ENCODE measurements at regions not wholly inside any gene's neighbourhood (a gene's known extent, or its start where the extent isn't known, plus 50 kb on each side); places are given as distances from the start of the nearest gene placed in this dataset.

DNA sequence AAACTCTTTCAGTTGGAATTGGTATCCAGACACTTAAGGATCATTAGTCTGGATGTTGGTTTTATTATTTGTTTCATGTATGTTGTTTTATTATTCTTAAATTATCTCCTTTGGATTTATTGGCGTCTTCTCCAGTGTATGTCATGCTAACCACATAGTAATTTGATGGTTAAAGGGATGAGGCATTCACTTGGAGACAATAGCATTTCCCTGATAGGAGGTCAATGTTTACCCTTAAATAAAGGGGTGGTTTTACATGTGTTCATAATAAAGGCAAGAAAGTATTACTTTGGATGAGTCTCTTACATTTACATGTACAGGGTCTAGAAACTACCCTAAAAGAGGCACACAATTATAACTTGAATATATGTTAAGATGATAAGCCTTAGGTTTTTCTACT, 51.2 kb upstream of the RNF144B start:
- ChIA-PET POLR2A (no interaction called here), CTCF (no interaction called here)
- no peak for TF ChIP-seq CTCF (IDR thresholded peaks at IDR 0.05; ENCODE audit: insufficient read depth, low read length, missing control alignments)
- DNase-seq (ENCODE audit: low read depth, low spot score) = no peak
- H3K4me3 ChIP-seq (ENCODE audit: low read depth, low read length) = no peak overlapping the region

- POLR2A ChIA-PET = no interaction called here
- no peak for TF ChIP-seq CTCF (IDR thresholded peaks at IDR 0.05; ENCODE audit: insufficient read depth, low read length, missing control alignments)
- H3K4me3 ChIP-seq (ENCODE audit: low read depth, low read length) = no peak overlapping the region
- CTCF ChIA-PET = interaction anchor here (1.9 to 3.7 kb wide), 3 partner anchors 8 to 170 kb away, joined by 11 to 30 read pairs (median 19); no protein-coding TSS in a partner anchor
- no peak for DNase-seq (ENCODE audit: low read depth, low spot score)
These were observed 52.9 kb upstream of the RNF144B start for GRCh38 chr6:18334251-18334650.

DNA sequence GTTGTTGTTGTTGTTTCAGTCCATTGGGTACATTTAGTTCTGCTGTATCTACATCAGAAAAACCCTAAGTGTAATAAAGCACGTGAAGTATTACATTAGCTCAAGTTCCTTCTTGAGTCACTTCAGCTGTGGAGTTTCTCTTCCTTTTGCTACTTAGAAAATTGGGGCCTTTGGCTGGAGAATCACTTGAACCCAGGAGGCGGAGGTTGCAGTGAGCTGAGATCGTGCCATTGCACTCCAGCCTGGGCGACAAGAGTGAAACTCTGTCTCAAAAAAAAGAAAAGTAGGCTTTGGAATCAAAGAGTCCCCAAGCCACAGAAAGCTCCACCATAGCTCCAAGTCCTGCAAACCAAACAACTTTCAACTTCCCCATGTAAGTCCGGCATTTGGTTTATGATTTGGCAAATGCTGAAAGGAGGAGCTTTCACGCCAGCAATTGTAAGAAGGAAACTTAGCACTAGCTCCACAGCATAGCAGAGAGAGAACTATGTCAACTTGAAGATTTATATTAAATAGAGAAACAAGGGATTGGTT, 56.5 kb upstream of the RNF144B start:
- no peak overlapping the region for H3K4me3 ChIP-seq (ENCODE audit: low read depth, low read length)
- no peak for TF ChIP-seq CTCF (IDR thresholded peaks at IDR 0.05; ENCODE audit: insufficient read depth, low read length, missing control alignments)
- ChIA-PET POLR2A (no interaction called here), CTCF (interaction anchor here (0.9 to 17.2 kb wide), 2 partner anchors 13 to 175 kb away, joined by 4 to 490 read pairs; no protein-coding TSS in a partner anchor)
- DNase-seq (ENCODE audit: low read depth, low spot score) = no peak

DNA sequence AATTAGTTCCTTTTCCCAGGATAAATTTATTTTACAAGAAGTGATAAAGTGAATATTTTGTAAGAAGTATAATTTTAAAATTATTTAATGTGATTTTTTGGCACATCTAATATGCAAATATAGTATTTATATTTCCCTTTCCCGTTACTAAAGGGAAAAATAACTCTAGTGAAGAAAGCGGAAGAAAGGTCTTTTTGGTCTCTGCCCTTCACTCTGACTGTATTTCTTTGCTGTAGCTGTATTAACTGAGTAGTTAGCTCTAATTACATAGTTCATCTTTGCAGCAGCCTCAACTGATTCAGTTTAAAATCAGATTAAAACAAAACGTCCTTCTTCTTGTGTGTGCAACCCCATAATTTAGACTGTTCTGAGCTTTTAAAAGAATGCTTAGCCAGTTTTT, 57.4 kb upstream of the RNF144B start:
- POLR2A ChIA-PET = no interaction called here
- H3K4me3 ChIP-seq (ENCODE audit: low read depth, low read length) = no peak overlapping the region
- TF ChIP-seq CTCF (IDR thresholded peaks at IDR 0.05; ENCODE audit: insufficient read depth, low read length, missing control alignments) = no peak
- CTCF ChIA-PET = interaction anchor here (0.9 to 17.2 kb wide), 2 partner anchors 12 to 176 kb away, joined by 4 to 490 read pairs; no protein-coding TSS in a partner anchor
- DNase-seq (ENCODE audit: low read depth, low spot score) = no peak

- TF ChIP-seq CTCF (IDR thresholded peaks at IDR 0.05; ENCODE audit: insufficient read depth, low read length, missing control alignments) = no peak
- POLR2A ChIA-PET = no interaction called here
- DNase-seq (ENCODE audit: low read depth, low spot score) = no peak
- H3K4me3 ChIP-seq (ENCODE audit: low read depth, low read length) = no peak overlapping the region
- CTCF ChIA-PET = interaction anchor here (17.2 kb wide), 1 partner anchor 177 kb away, joined by 490 read pairs; no protein-coding TSS in a partner anchor
These were observed 58.6 kb upstream of the RNF144B start for GRCh38 chr6:18328540-18328939.

DNA sequence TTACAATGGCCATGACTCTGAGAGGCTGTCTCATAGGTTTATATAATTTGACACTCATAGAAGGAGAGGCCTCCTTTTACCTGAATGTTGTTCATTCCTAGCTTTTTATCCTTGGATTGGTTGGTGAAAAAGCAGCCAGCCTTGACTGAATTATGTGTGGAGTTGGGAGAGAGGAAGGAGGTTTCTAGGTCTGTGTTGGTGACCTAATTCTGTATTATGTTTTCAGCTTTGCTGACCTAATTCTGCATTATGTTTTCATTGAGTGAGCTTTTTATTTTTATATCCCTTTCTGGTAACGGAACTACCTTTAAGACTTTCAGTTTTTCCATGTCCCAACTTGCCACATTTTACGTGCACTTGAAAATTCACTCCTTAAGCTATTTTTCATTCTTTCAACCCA, 59.1 kb upstream of the RNF144B start:
- H3K4me3 ChIP-seq (ENCODE audit: low read depth, low read length) = no peak overlapping the region
- POLR2A ChIA-PET = no interaction called here
- DNase-seq (ENCODE audit: low read depth, low spot score) = no peak
- CTCF ChIA-PET = interaction anchor here (0.7 to 17.2 kb wide), 2 partner anchors 178 to 200 kb away, joined by 3 to 490 read pairs; no protein-coding TSS in a partner anchor
- TF ChIP-seq CTCF (IDR thresholded peaks at IDR 0.05; ENCODE audit: insufficient read depth, low read length, missing control alignments) = no peak

Measured in AG04449 (cell line).